B cell (primary cell): ENCODE measurements at regions not wholly inside any gene's neighbourhood (a gene's known extent, or its start where the extent isn't known, plus 50 kb on each side); places are given as distances from the start of the nearest gene placed in this dataset.

Source experiments
- EZH2 ChIP-seq: IDR thresholded peaks from 2 replicates; pipeline ENCODE4 v1.6.1; 2012; ENCODE audit warnings: borderline replicate concordance, low read depth, mild to moderate bottlenecking, moderate library complexity, low read length; ENCODE audit not compliant: insufficient read depth, poor library complexity, severe bottlenecking
- TF ChIP-seq, protein P1 (sequence below): fragments of 200-600 bp; IDR thresholded peaks from one replicate; pipeline ENCODE4 v1.8.0; 2022; ENCODE audit warnings: antibody characterized with exemption, mild to moderate bottlenecking

- TF ChIP-seq, protein P1, sequence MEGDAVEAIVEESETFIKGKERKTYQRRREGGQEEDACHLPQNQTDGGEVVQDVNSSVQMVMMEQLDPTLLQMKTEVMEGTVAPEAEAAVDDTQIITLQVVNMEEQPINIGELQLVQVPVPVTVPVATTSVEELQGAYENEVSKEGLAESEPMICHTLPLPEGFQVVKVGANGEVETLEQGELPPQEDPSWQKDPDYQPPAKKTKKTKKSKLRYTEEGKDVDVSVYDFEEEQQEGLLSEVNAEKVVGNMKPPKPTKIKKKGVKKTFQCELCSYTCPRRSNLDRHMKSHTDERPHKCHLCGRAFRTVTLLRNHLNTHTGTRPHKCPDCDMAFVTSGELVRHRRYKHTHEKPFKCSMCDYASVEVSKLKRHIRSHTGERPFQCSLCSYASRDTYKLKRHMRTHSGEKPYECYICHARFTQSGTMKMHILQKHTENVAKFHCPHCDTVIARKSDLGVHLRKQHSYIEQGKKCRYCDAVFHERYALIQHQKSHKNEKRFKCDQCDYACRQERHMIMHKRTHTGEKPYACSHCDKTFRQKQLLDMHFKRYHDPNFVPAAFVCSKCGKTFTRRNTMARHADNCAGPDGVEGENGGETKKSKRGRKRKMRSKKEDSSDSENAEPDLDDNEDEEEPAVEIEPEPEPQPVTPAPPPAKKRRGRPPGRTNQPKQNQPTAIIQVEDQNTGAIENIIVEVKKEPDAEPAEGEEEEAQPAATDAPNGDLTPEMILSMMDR, result no peak
- no peak for TF ChIP-seq EZH2
These were observed 311.9 kb upstream of the TBX3 start for GRCh38 chr12:114995891-114996290.
